ENCODE measurements at regions not wholly inside any gene's neighbourhood (a gene's known extent, or its start where the extent isn't known, plus 50 kb on each side); places are given as distances from the start of the nearest gene placed in this dataset.

DNA sequence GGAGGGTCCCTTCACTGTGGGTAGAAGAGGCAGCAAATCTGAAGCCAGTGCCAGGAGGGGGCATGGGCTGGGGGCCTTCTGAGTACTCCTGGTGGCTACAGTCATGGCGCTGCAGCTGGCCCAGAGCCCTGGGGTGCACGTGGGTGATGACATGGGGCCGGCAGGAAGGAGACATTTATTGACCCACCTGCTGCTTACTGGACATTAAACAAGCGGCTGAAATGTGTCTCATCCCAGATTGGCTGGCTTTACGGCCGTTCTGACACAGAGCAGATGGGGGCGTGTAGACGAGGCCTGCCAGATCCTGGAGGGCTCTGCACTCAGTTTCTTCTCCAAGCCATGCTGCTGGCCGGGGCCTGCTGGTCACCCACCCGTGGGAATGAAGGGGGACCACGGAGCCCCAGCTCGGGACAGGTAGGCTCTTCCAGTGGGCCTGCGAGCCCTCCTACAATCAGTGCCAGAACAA is 906.9 kb downstream of the BRD1 start:
- H2BK20ac ChIP-seq (ENCODE audit: low read depth, low read length), result no peak overlapping the region
- no peak overlapping the region for H2BK120ac ChIP-seq (ENCODE audit: low read depth, low read length)
- H3K9me3 ChIP-seq (ENCODE audit: control insufficient read depth, insufficient read depth, low read length), result peaks cover 48% of the 10 kb centered on the region
- BruUV-seq (replicated peaks), result no TSS peak
- H3K9ac ChIP-seq (ENCODE audit: low read depth, low read length), result no peak overlapping the region
- H3K9me1 ChIP-seq (ENCODE audit: insufficient read depth, low read length), result no peaks in the 10 kb centered on the region
- DNase-seq, result no peak
- no peak overlapping the region for H3K27ac ChIP-seq (ENCODE audit: insufficient read depth, low read length)
- H4K5ac ChIP-seq (ENCODE audit: low read depth, low read length), result no peak overlapping the region
- H2AK5ac ChIP-seq (ENCODE audit: low read depth, low read length), result no peak overlapping the region
- H4K8ac ChIP-seq (ENCODE audit: low read depth in 2 of 2, low read length in 2 of 2), result no peak overlapping the region
- dilution Hi-C loops (cut with HindIII; ENCODE audit: low sequenced_read_pairs, unreplicated experiment) (no loop called here), in situ Hi-C loops (cut with MboI; ENCODE audit: low sequenced_read_pairs) (no loop called here), intact Hi-C loops (cut with micrococcal nuclease) (no loop called here)
- no peaks in the 10 kb centered on the region for H3K27me3 ChIP-seq (ENCODE audit: control insufficient read depth, insufficient read depth, low read length)
- H3K36me3 ChIP-seq (ENCODE audit: control insufficient read depth, insufficient read depth, low read length), result no peaks in the 10 kb centered on the region
- no peak overlapping the region for H3K18ac ChIP-seq (ENCODE audit: low read depth, low read length)
- no peak overlapping the region for H2BK5ac ChIP-seq (ENCODE audit: low read depth, low read length, poor library complexity, severe bottlenecking)
- no peak overlapping the region for H2BK15ac ChIP-seq (ENCODE audit: low read depth, low read length)
- H3K56ac ChIP-seq (ENCODE audit: extremely low read depth, insufficient read depth, low read length), result no peak overlapping the region
- no peak for TF ChIP-seq MAZ (IDR thresholded peaks at IDR 0.05; ENCODE audit: borderline replicate concordance, low read depth, low read length)
- no peak for TF ChIP-seq CHD1 (IDR thresholded peaks at IDR 0.05; ENCODE audit: low read depth, low read length)
- TF ChIP-seq, protein P1, sequence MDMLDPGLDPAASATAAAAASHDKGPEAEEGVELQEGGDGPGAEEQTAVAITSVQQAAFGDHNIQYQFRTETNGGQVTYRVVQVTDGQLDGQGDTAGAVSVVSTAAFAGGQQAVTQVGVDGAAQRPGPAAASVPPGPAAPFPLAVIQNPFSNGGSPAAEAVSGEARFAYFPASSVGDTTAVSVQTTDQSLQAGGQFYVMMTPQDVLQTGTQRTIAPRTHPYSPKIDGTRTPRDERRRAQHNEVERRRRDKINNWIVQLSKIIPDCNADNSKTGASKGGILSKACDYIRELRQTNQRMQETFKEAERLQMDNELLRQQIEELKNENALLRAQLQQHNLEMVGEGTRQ (IDR thresholded peaks at IDR 0.05; ENCODE audit: low read depth, low read length), result no peak
- no peak overlapping the region for H2AFZ ChIP-seq (replicated peaks; ENCODE audit: low read length, poor library complexity)
- ChIA-PET POLR2A (ENCODE audit: unreplicated experiment) (no interaction called here), CTCF (no interaction called here)
- no peaks in the 10 kb centered on the region for H3K79me1 ChIP-seq (ENCODE audit: low read depth in 1 of 2, low read length in 2 of 2)
- no peak overlapping the region for H2AK9ac ChIP-seq (replicated peaks; ENCODE audit: low read depth, low read length, poor library complexity)
- H3K4me2 ChIP-seq (ENCODE audit: low read depth, low read length), result no peak overlapping the region
- no peak overlapping the region for H4K91ac ChIP-seq (ENCODE audit: insufficient read depth, low read depth, low read length)
- H3K4me1 ChIP-seq (ENCODE audit: control insufficient read depth, insufficient read depth, low read length), result no peaks in the 10 kb centered on the region
- no peak overlapping the region for H3K14ac ChIP-seq (replicated peaks; ENCODE audit: low read depth, low read length)
- ATAC-seq (ENCODE audit: low read depth), result no peak
- H4K20me1 ChIP-seq (ENCODE audit: insufficient read depth, low read length), result no peaks in the 10 kb centered on the region
- WGBS, 2 experiments (ENCODE audit: extremely low coverage in 2 of 2, insufficient read length in 1 of 2), result 43% methylated on average over 7 of the region's 13 CpGs; no CpG with 5 or more reads in 1 of the 2 experiments
- no peak overlapping the region for H3K4ac ChIP-seq (ENCODE audit: low read depth, low read length)
- H3K23ac ChIP-seq (ENCODE audit: low read depth, low read length), result no peak overlapping the region
- no peak overlapping the region for H3K4me3 ChIP-seq (ENCODE audit: insufficient read depth, low read depth, low read length)

Measured in IMR-90 (cell line).